Liver (tissue), 3 donors: ENCODE measurements at regions not wholly inside any gene's neighbourhood (a gene's known extent, or its start where the extent isn't known, plus 50 kb on each side); places are given as distances from the start of the nearest gene placed in this dataset.

Experiments used
- ATF3 ChIP-seq: IDR thresholded peaks from 2 replicates; pipeline ENCODE4 v1.6.1; 2016; ENCODE audit warnings: antibody characterized with exemption
- CTCF ChIP-seq: fragments of 150-350 bp; IDR thresholded peaks from 2 replicates; pipeline ENCODE4 v1.5.1; 2017; ENCODE audit warnings: improper control_type of control experiment, low read depth, low read length; ENCODE audit not compliant: missing input control
- FOXA1 ChIP-seq: IDR thresholded peaks from 2 replicates; pipeline ENCODE4 v1.6.1; 2016; ENCODE audit warnings: antibody characterized with exemption
- FOXA2 ChIP-seq: IDR thresholded peaks from 2 replicates; pipeline ENCODE4 v1.6.1; 2016; ENCODE audit warnings: antibody characterized with exemption
- GABPA ChIP-seq, 2 donors: IDR thresholded peaks in 1 of 2; conservative IDR thresholded peaks in 1 of 2; 2 replicates each; pipeline ENCODE4 v1.6.1; 2016; ENCODE audit warnings: antibody characterized with exemption in 2 of 2, mild to moderate bottlenecking in 1 of 2, moderate library complexity in 1 of 2
- HNF4A ChIP-seq, 2 donors: conservative IDR thresholded peaks; 2 replicates each; pipeline ENCODE4 v1.6.1; 2016; ENCODE audit warnings: antibody characterized with exemption in 2 of 2, mild to moderate bottlenecking in 2 of 2
- JUND ChIP-seq, 2 donors: IDR thresholded peaks; 2 replicates each; pipeline ENCODE4 v1.6.1; 2016; ENCODE audit warnings: antibody characterized with exemption in 2 of 2
- MAX ChIP-seq: IDR thresholded peaks from 2 replicates; pipeline ENCODE4 v1.6.1; 2016; ENCODE audit warnings: antibody characterized with exemption
- RXRA ChIP-seq, 2 donors: IDR thresholded peaks; 2 replicates each; pipeline ENCODE4 v1.6.1; 2017 to 2018; ENCODE audit warnings: antibody characterized with exemption in 2 of 2, mild to moderate bottlenecking in 1 of 2
- SP1 ChIP-seq: IDR thresholded peaks from 2 replicates; pipeline ENCODE4 v1.6.1; 2018; ENCODE audit warnings: antibody characterized with exemption, mild to moderate bottlenecking
- TAF1 ChIP-seq: conservative IDR thresholded peaks from 2 replicates; pipeline ENCODE4 v1.6.1; 2016; ENCODE audit warnings: antibody characterized with exemption, mild to moderate bottlenecking
- ZBTB33 ChIP-seq: IDR thresholded peaks from 2 replicates; pipeline ENCODE4 v1.6.1; 2016; ENCODE audit warnings: antibody characterized with exemption
- TF ChIP-seq, protein P1 (sequence below): IDR thresholded peaks from 2 replicates; pipeline ENCODE4 v1.6.1; 2016; ENCODE audit warnings: antibody characterized with exemption, mild to moderate bottlenecking
- donor health status: healthy.
- donor health status: healthy.

DNA sequence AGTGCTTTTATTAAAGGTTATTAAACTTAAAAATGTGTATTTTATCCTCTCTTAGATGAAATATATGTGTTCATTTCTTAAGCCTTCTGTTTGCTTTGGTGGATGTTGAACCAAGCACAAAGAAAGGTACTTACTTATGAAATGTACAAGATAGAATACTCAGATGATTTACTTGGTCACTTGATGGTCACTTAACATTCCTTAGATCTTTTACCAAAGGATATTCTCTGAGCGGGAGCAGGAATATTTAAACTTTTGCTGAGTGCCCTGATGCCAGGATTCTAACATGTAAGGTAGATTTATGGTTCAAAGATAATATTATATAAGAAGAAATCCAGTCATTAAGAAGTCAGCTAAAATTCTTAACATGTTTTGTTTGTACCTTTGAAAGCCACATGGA, 193.5 kb upstream of the ZEB2 start:
- TF ChIP-seq CTCF (no peak), SP1 (no peak), RXRA (IDR thresholded peaks at IDR 0.05) (no peak), ATF3 (no peak), GABPA (IDR thresholded peaks at IDR 0.05 in 1 of 2, conservative IDR thresholded peaks at IDR 0.05 in 1 of 2) (no peak), FOXA2 (no peak), FOXA1 (no peak), TAF1 (no peak), MAX (no peak), ZBTB33 (no peak), JUND (IDR thresholded peaks at IDR 0.05) (no peak), HNF4A (conservative IDR thresholded peaks at IDR 0.05) (no peak)
- TF ChIP-seq, protein P1, sequence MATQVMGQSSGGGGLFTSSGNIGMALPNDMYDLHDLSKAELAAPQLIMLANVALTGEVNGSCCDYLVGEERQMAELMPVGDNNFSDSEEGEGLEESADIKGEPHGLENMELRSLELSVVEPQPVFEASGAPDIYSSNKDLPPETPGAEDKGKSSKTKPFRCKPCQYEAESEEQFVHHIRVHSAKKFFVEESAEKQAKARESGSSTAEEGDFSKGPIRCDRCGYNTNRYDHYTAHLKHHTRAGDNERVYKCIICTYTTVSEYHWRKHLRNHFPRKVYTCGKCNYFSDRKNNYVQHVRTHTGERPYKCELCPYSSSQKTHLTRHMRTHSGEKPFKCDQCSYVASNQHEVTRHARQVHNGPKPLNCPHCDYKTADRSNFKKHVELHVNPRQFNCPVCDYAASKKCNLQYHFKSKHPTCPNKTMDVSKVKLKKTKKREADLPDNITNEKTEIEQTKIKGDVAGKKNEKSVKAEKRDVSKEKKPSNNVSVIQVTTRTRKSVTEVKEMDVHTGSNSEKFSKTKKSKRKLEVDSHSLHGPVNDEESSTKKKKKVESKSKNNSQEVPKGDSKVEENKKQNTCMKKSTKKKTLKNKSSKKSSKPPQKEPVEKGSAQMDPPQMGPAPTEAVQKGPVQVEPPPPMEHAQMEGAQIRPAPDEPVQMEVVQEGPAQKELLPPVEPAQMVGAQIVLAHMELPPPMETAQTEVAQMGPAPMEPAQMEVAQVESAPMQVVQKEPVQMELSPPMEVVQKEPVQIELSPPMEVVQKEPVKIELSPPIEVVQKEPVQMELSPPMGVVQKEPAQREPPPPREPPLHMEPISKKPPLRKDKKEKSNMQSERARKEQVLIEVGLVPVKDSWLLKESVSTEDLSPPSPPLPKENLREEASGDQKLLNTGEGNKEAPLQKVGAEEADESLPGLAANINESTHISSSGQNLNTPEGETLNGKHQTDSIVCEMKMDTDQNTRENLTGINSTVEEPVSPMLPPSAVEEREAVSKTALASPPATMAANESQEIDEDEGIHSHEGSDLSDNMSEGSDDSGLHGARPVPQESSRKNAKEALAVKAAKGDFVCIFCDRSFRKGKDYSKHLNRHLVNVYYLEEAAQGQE = no peak
